HL-60 (cell line): ENCODE measurements at regions not wholly inside any gene's neighbourhood (a gene's known extent, or its start where the extent isn't known, plus 50 kb on each side); places are given as distances from the start of the nearest gene placed in this dataset.
"Not testable (repeated sequence)": the region's sequence is repeated elsewhere in the genome, so short reads cannot be mapped to it uniquely, and the experiment has no call there.

ENCODE experiments used
- DNase-seq, 2 experiments: peaks; one replicate each; pipeline ENCODE4 v3.0.0-alpha.2; 2010 to 2020; ENCODE audit warnings: low read depth in 1 of 2, low spot score in 1 of 2
- H3K27ac ChIP-seq: fragments of 250-450 bp; sonication (Bioruptor Pico); replicated peaks from 2 replicates; pipeline ENCODE4 v1.5.1; 2020; ENCODE audit warnings: mild to moderate bottlenecking, moderate library complexity
- H3K27me3 ChIP-seq: fragments of 250-450 bp; sonication (Bioruptor Pico); 2 replicates; pipeline ENCODE4 v1.5.1; 2021; ENCODE audit warnings: mild to moderate bottlenecking, moderate library complexity; ENCODE audit not compliant: insufficient read depth, poor library complexity, severe bottlenecking
- H3K4me3 ChIP-seq: replicated peaks from 2 replicates; pipeline ENCODE4 v1.5.1; 2011; ENCODE audit warnings: mild to moderate bottlenecking, control low read depth, low read length; ENCODE audit not compliant: insufficient read depth
- CTCF ChIP-seq: IDR thresholded peaks from one replicate; pipeline ENCODE4 v1.5.1; 2011; ENCODE audit warnings: low read length, control low read depth, inconsistent platforms; ENCODE audit not compliant: insufficient read depth
- GABPA ChIP-seq: IDR thresholded peaks from 2 replicates; pipeline ENCODE4 v1.6.1; 2012; ENCODE audit warnings: low read depth
- POLR2AphosphoS5 ChIP-seq: IDR thresholded peaks from 2 replicates; pipeline ENCODE4 v1.6.1; 2012; ENCODE audit warnings: low read depth
- REST ChIP-seq: IDR thresholded peaks from 2 replicates; pipeline ENCODE4 v1.6.1; 2012; ENCODE audit warnings: low read depth; ENCODE audit not compliant: insufficient replicate concordance
- SPI1 ChIP-seq: IDR thresholded peaks from 2 replicates; pipeline ENCODE4 v1.6.1; 2012; ENCODE audit warnings: low read depth, mild to moderate bottlenecking, borderline replicate concordance

GRCh38 chr3:163196245-163196644, 1699.6 kb downstream of the OTOL1 start:
- no peaks in the 10 kb centered on the region for H3K27me3 ChIP-seq
- H3K27ac ChIP-seq = no peak overlapping the region
- H3K4me3 ChIP-seq = no peak overlapping the region
- no peak for DNase-seq
- TF ChIP-seq GABPA (no peak), POLR2AphosphoS5 (no peak), CTCF (no peak), SPI1 (no peak), REST (no peak)

GRCh38 chr3:163185721-163186350, 1689.2 kb downstream of the OTOL1 start:
- no peaks in the 10 kb centered on the region for H3K27me3 ChIP-seq
- TF ChIP-seq REST (no peak), GABPA (no peak), SPI1 (no peak), CTCF (no peak), POLR2AphosphoS5 (no peak)
- H3K4me3 ChIP-seq = no peak overlapping the region
- DNase-seq = no peak
- H3K27ac ChIP-seq = no peak overlapping the region

- Histone ChIP-seq H3K4me3 (no peak overlapping the region), H3K27me3 (no peaks in the 10 kb centered on the region), H3K27ac (no peak overlapping the region)
- TF ChIP-seq REST (no peak), SPI1 (no peak)
- no peak for DNase-seq
Observed at GRCh38 chr3:163175970-163176369, 1679.4 kb downstream of the OTOL1 start.

- not testable (repeated sequence) for H3K4me3 ChIP-seq, H3K27me3 ChIP-seq, H3K27ac ChIP-seq, DNase-seq
Observed at GRCh38 chr3:163172513-163172912, 1675.9 kb downstream of the OTOL1 start.
